Mammary epithelial cell (primary cell): ENCODE measurements at regions not wholly inside any gene's neighbourhood (a gene's known extent, or its start where the extent isn't known, plus 50 kb on each side); places are given as distances from the start of the nearest gene placed in this dataset.

Experiments used
- CTCF ChIP-seq, 2 donors: IDR thresholded peaks in 1 of 2; conservative IDR thresholded peaks in 1 of 2; 2 replicates each; pipeline ENCODE4 v1.5.1; 2011 to 2012; ENCODE audit warnings: inconsistent platforms in 2 of 2, low read length in 2 of 2, mild to moderate bottlenecking in 2 of 2, control low read depth in 1 of 2, low read depth in 1 of 2; ENCODE audit not compliant: insufficient read depth in 1 of 2; ENCODE audit errors: extremely low read depth in 1 of 2
- EZH2 ChIP-seq: IDR thresholded peaks from 2 replicates; pipeline ENCODE4 v1.6.1; 2012; ENCODE audit warnings: low read length, inconsistent platforms, borderline replicate concordance

DNA sequence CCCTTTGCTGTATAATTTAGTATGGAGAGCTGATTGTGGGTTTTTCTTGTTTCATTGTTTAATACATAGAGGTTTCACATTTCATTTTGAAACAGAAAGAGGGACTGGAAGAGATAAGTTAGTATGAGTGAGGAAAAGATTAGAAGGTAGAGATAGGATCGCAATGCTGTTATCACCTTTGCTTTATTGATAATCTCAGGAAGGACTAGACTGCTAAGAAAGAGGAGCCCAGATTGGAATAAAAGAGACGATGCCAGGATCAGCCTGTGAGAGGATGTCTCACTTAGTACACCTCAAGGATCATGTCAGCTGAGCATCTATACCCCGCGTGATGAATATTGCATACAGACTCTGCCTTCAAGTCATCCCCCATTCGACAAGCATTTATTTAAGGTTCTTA, 178.0 kb upstream of the DMAC1 start:
- no peak for TF ChIP-seq CTCF (conservative IDR thresholded peaks at IDR 0.05 in 1 of 2, IDR thresholded peaks at IDR 0.05 in 1 of 2; ENCODE audit: extremely low read depth in 1 of 2, insufficient read depth in 1 of 2, low read depth in 1 of 2, low read length in 2 of 2)
- TF ChIP-seq EZH2: no peak
